ENCODE measurements at regions not wholly inside any gene's neighbourhood (a gene's known extent, or its start where the extent isn't known, plus 50 kb on each side); places are given as distances from the start of the nearest gene placed in this dataset.

DNA sequence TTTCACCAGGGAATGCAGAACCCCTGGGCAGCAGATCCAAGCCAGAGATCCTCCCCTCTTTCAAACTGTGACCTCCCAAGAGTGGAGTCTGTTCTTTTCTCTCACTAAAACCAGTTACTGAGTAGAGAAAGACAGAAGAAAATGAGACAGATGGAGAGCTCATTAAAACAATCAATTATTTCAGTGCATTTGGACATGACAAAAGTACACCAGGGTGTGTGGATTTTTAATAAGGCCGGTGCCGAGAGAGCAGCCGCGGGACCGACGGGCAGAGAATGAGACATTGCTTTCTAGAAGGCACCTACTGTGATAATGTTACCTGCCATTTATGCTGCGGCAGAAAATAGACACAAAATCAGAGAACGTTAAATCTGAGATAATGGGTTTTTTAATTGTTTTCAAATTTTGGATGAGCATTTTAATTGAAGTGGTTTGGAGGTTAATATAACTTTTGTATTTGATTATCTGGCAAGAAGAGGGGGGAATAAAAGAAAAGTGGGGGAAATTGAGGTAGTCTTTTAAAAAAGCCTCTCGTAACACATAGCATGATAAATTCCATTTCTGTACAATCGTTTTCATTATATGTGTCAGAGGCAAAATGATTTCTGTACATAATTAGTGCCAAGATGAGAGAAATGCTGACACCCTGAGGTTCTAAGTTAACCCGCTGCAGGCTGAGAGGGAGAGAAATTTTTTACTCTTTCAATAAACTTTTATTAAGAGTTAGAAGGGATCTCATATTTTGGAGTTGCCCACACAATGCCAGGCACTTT is 70.8 kb downstream of the HSPB8 start:
- Histone ChIP-seq H3K27ac (no peak overlapping the region), H3K4me1 (replicated peaks; ENCODE audit: insufficient read depth) (no peaks in the 10 kb centered on the region), H3K9me2 (ENCODE audit: insufficient read depth) (no peaks in the 10 kb centered on the region), H4K20me1 (ENCODE audit: insufficient read depth) (no peaks in the 10 kb centered on the region), H3K79me2 (ENCODE audit: low read depth) (no peaks in the 10 kb centered on the region), H3K27me3 (ENCODE audit: insufficient read depth, low read depth) (peaks cover 51% of the 10 kb centered on the region), H3F3A (ENCODE audit: insufficient read depth, low read depth) (no peaks in the 10 kb centered on the region), H3K4me2 (no peak overlapping the region), H3K9me3 (ENCODE audit: insufficient read depth, low read depth) (no peaks in the 10 kb centered on the region), H3K36me3 (ENCODE audit: low read depth) (no peaks in the 10 kb centered on the region), H3K4me3 (no peak overlapping the region), H2AFZ (no peak overlapping the region)
- intact Hi-C loops (cut with micrococcal nuclease; ENCODE audit: unreplicated experiment) = no loop called here
- ChIA-PET POLR2A (ENCODE audit: unreplicated experiment) (no interaction called here), CTCF (no interaction called here)
- no peak for DNase-seq
- BruUV-seq (replicated peaks) = no TSS peak
- TF ChIP-seq, protein P1, sequence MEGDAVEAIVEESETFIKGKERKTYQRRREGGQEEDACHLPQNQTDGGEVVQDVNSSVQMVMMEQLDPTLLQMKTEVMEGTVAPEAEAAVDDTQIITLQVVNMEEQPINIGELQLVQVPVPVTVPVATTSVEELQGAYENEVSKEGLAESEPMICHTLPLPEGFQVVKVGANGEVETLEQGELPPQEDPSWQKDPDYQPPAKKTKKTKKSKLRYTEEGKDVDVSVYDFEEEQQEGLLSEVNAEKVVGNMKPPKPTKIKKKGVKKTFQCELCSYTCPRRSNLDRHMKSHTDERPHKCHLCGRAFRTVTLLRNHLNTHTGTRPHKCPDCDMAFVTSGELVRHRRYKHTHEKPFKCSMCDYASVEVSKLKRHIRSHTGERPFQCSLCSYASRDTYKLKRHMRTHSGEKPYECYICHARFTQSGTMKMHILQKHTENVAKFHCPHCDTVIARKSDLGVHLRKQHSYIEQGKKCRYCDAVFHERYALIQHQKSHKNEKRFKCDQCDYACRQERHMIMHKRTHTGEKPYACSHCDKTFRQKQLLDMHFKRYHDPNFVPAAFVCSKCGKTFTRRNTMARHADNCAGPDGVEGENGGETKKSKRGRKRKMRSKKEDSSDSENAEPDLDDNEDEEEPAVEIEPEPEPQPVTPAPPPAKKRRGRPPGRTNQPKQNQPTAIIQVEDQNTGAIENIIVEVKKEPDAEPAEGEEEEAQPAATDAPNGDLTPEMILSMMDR (conservative IDR thresholded peaks at IDR 0.05) = no peak
- no peak for TF ChIP-seq EZH2 (IDR thresholded peaks at IDR 0.05; ENCODE audit: low read depth)

DNA sequence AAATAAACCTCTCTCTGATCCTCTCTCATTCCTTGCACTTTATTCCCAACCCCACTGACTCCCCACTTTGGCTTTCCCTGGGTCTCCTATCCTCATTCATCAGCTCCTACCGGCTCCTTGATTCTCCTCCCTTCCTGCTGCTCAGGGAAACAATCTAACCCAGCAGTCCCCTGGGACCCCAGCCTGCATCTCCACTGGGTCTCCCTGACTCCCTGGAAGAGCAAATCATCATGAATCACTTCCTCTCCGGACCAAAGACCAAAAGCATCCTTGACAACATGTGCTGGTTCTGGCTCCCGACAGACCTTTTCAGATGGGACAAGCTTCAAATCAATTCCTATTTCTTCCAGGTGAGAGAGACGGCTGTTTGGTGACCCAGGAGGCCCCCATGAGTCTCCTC is 76.6 kb downstream of the HSPB8 start:
- intact Hi-C loops (cut with micrococcal nuclease; ENCODE audit: unreplicated experiment) = no loop called here
- POLR2A ChIA-PET (ENCODE audit: unreplicated experiment) = no interaction called here
- H3K27me3 ChIP-seq (ENCODE audit: insufficient read depth, low read depth) = peaks cover 64% of the 10 kb centered on the region
- no peak overlapping the region for H3K4me2 ChIP-seq
- no peak overlapping the region for H3K27ac ChIP-seq
- TF ChIP-seq, protein P1 (conservative IDR thresholded peaks at IDR 0.05) = no peak
- no peak for TF ChIP-seq EZH2 (IDR thresholded peaks at IDR 0.05; ENCODE audit: low read depth)
- no TSS peak for BruUV-seq (replicated peaks)
- DNase-seq = no peak
- H3K4me3 ChIP-seq = no peak overlapping the region
- H3K36me3 ChIP-seq (ENCODE audit: low read depth) = no peaks in the 10 kb centered on the region
- H3F3A ChIP-seq (ENCODE audit: insufficient read depth, low read depth) = no peaks in the 10 kb centered on the region
- CTCF ChIA-PET = no interaction called here
- no peaks in the 10 kb centered on the region for H4K20me1 ChIP-seq (ENCODE audit: insufficient read depth)
- H2AFZ ChIP-seq = no peak overlapping the region
- no peaks in the 10 kb centered on the region for H3K79me2 ChIP-seq (ENCODE audit: low read depth)
- H3K4me1 ChIP-seq (replicated peaks; ENCODE audit: insufficient read depth) = no peaks in the 10 kb centered on the region
- H3K9me2 ChIP-seq (ENCODE audit: insufficient read depth) = no peaks in the 10 kb centered on the region
- H3K9me3 ChIP-seq (ENCODE audit: insufficient read depth, low read depth) = no peaks in the 10 kb centered on the region

DNA sequence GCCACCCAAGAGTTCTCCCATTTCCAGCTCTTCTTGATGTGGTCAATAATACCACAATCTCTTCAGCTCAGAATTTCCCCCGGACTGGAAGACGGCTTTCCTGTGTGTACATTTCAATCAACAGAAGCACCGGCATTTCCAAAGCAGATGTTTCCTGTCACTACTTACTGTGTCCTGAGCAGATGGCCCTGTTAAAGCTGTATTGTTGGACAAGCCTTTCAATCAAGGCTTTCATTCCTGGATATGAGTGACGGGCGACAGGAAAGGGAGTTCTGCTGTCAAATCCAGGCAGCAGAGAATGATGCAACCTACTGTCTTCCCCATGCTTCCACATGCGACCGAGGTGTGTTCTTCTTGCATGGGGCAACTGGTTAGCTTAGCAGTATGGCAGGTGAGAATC is 76.4 kb upstream of the CCDC60 start:
- no peak for DNase-seq
- ChIA-PET CTCF (no interaction called here), POLR2A (ENCODE audit: unreplicated experiment) (no interaction called here)
- Histone ChIP-seq H2AFZ (no peak overlapping the region), H3F3A (ENCODE audit: insufficient read depth, low read depth) (no peaks in the 10 kb centered on the region), H3K36me3 (ENCODE audit: low read depth) (no peaks in the 10 kb centered on the region), H3K4me2 (no peak overlapping the region), H3K9me2 (ENCODE audit: insufficient read depth) (no peaks in the 10 kb centered on the region), H3K4me1 (replicated peaks; ENCODE audit: insufficient read depth) (no peaks in the 10 kb centered on the region), H3K4me3 (no peak overlapping the region), H4K20me1 (ENCODE audit: insufficient read depth) (no peaks in the 10 kb centered on the region), H3K27ac (no peak overlapping the region), H3K79me2 (ENCODE audit: low read depth) (no peaks in the 10 kb centered on the region), H3K27me3 (ENCODE audit: insufficient read depth, low read depth) (peaks cover 52% of the 10 kb centered on the region), H3K9me3 (ENCODE audit: insufficient read depth, low read depth) (no peaks in the 10 kb centered on the region)
- no TSS peak for BruUV-seq (replicated peaks)
- no peak for TF ChIP-seq EZH2 (IDR thresholded peaks at IDR 0.05; ENCODE audit: low read depth)
- TF ChIP-seq, protein P1 (conservative IDR thresholded peaks at IDR 0.05) = no peak
- intact Hi-C loops (cut with micrococcal nuclease; ENCODE audit: unreplicated experiment) = no loop called here
